Trophoblast cell (in vitro differentiated cells and primary cell): ENCODE measurements at regions not wholly inside any gene's neighbourhood (a gene's known extent, or its start where the extent isn't known, plus 50 kb on each side); places are given as distances from the start of the nearest gene placed in this dataset.
"Not testable (repeated sequence)": the region's sequence is repeated elsewhere in the genome, so short reads cannot be mapped to it uniquely, and the experiment has no call there.

ENCODE experiments used
- DNase-seq, 2 donors: peaks; one replicate each; pipeline ENCODE4 v3.0.0-alpha.2; 2016
- H2AFZ ChIP-seq: 2 replicates; pipeline ENCODE4 v1.6.1; 2013; ENCODE audit warnings: low read length, moderate library complexity, mild to moderate bottlenecking; ENCODE audit not compliant: insufficient read depth, poor library complexity
- H2AK5ac ChIP-seq: 2 replicates; pipeline ENCODE4 v1.6.1; 2013; ENCODE audit warnings: mild to moderate bottlenecking, low read length
- H2BK120ac ChIP-seq: 2 replicates; pipeline ENCODE4 v1.6.1; 2013; ENCODE audit warnings: low read length, mild to moderate bottlenecking, moderate library complexity; ENCODE audit not compliant: insufficient read depth, poor library complexity
- H2BK12ac ChIP-seq: 2 replicates; pipeline ENCODE4 v1.6.1; 2013; ENCODE audit warnings: mild to moderate bottlenecking, low read length, moderate library complexity
- H2BK5ac ChIP-seq: 2 replicates; pipeline ENCODE4 v1.6.1; 2013; ENCODE audit warnings: low read length, low read depth, moderate library complexity, mild to moderate bottlenecking; ENCODE audit not compliant: poor library complexity
- H3K14ac ChIP-seq: 2 replicates; pipeline ENCODE4 v1.6.1; 2013; ENCODE audit warnings: mild to moderate bottlenecking, low read length
- H3K18ac ChIP-seq: 2 replicates; pipeline ENCODE4 v1.6.1; 2013; ENCODE audit warnings: mild to moderate bottlenecking, low read length
- H3K23ac ChIP-seq: 2 replicates; pipeline ENCODE4 v1.6.1; 2013; ENCODE audit warnings: low read length
- H3K27ac ChIP-seq: 2 replicates; pipeline ENCODE4 v1.5.1; 2013; ENCODE audit warnings: low read depth, mild to moderate bottlenecking, inconsistent platforms, low read length, moderate library complexity
- H3K27me3 ChIP-seq: 2 replicates; pipeline ENCODE4 v1.6.1; 2013; ENCODE audit warnings: inconsistent platforms, mild to moderate bottlenecking, low read length, moderate library complexity; ENCODE audit not compliant: insufficient read depth
- H3K36me3 ChIP-seq, 2 experiments: 1 replicate in 1 of 2; 2 replicates in 1 of 2; pipeline ENCODE4 v1.6.1; 2013; ENCODE audit warnings: low read length in 2 of 2, mild to moderate bottlenecking in 2 of 2, moderate library complexity in 1 of 2; ENCODE audit not compliant: insufficient read depth in 2 of 2, control insufficient read depth in 1 of 2
- H3K4ac ChIP-seq: 2 replicates; pipeline ENCODE4 v1.6.1; 2013; ENCODE audit warnings: low read depth, mild to moderate bottlenecking, low read length, moderate library complexity
- H3K4me1 ChIP-seq, 2 experiments: 1 replicate in 1 of 2; 2 replicates in 1 of 2; pipeline ENCODE4 v1.6.1; 2013; ENCODE audit warnings: low read length in 2 of 2, mild to moderate bottlenecking in 2 of 2, moderate library complexity in 1 of 2; ENCODE audit not compliant: insufficient read depth in 2 of 2, control insufficient read depth in 1 of 2
- H3K4me2 ChIP-seq: 2 replicates; pipeline ENCODE4 v1.6.1; 2013; ENCODE audit warnings: inconsistent platforms, mild to moderate bottlenecking, low read length, moderate library complexity
- H3K4me3 ChIP-seq: 2 replicates; pipeline ENCODE4 v1.5.1; 2013; ENCODE audit warnings: mild to moderate bottlenecking, low read depth, low read length, inconsistent platforms
- H3K79me1 ChIP-seq: one replicate; pipeline ENCODE4 v1.6.1; 2013; ENCODE audit warnings: low read length
- H3K79me2 ChIP-seq: 2 replicates; pipeline ENCODE4 v1.6.1; 2013; ENCODE audit warnings: low read length, mild to moderate bottlenecking; ENCODE audit not compliant: control insufficient read depth, insufficient read depth, poor library complexity
- H3K9ac ChIP-seq: 2 replicates; pipeline ENCODE4 v1.6.1; 2013; ENCODE audit warnings: mild to moderate bottlenecking, low read length
- H3K9me3 ChIP-seq: 2 replicates; pipeline ENCODE4 v1.6.1; 2013; ENCODE audit warnings: low read depth, mild to moderate bottlenecking, control low read depth, inconsistent platforms, low read length; ENCODE audit not compliant: insufficient read depth
- H4K12ac ChIP-seq: 2 replicates; pipeline ENCODE4 v1.6.1; 2013; ENCODE audit warnings: low read depth, mild to moderate bottlenecking, low read length, moderate library complexity
- H4K8ac ChIP-seq: 2 replicates; pipeline ENCODE4 v1.6.1; 2013; ENCODE audit warnings: low read depth, mild to moderate bottlenecking, low read length, moderate library complexity
- H4K91ac ChIP-seq: one replicate; pipeline ENCODE4 v1.6.1; 2013; ENCODE audit warnings: low read depth, mild to moderate bottlenecking, low read length, moderate library complexity
- WGBS: extraction: QIAGEN DNeasy Blood & Tissue Kit; methylation state at CpG from one replicate; pipeline ENCODE4 v1.1.7; 2013; ENCODE audit warnings: missing lambda C conversion rate; ENCODE audit not compliant: insufficient read length, insufficient coverage; ENCODE audit errors: extremely low coverage; 5-methylcytosine and 5-hydroxymethylcytosine counted together

GRCh38 chr2:122808286-122808969, 1053.0 kb downstream of the TSN start:
- H3K9me3 ChIP-seq = no peaks in the 10 kb centered on the region
- no peak overlapping the region for H3K4me3 ChIP-seq
- WGBS = no CpG with 5 or more reads among the region's 4 CpGs
- H2BK12ac ChIP-seq = no peak overlapping the region
- H3K9ac ChIP-seq = no peak overlapping the region
- no peak overlapping the region for H3K23ac ChIP-seq
- no peak overlapping the region for H3K27ac ChIP-seq
- H4K91ac ChIP-seq = no peak overlapping the region
- no peak overlapping the region for H2AFZ ChIP-seq
- no peak overlapping the region for H3K4ac ChIP-seq
- H3K18ac ChIP-seq = no peak overlapping the region
- H3K79me2 ChIP-seq = no peaks in the 10 kb centered on the region
- no peaks in the 10 kb centered on the region for H3K27me3 ChIP-seq
- no peak overlapping the region for H3K14ac ChIP-seq
- no peak overlapping the region for H2BK120ac ChIP-seq
- no peaks in the 10 kb centered on the region for H3K4me1 ChIP-seq
- H3K36me3 ChIP-seq = no peaks in the 10 kb centered on the region
- no peak for DNase-seq
- no peak overlapping the region for H2BK5ac ChIP-seq
- H3K79me1 ChIP-seq = no peaks in the 10 kb centered on the region
- no peak overlapping the region for H3K4me2 ChIP-seq
- H4K12ac ChIP-seq = no peak overlapping the region
- H2AK5ac ChIP-seq = no peak overlapping the region
- no peak overlapping the region for H4K8ac ChIP-seq

GRCh38 chr2:122812214-122812613, 1056.8 kb downstream of the TSN start:
- not testable (repeated sequence) for H2BK5ac ChIP-seq, H2BK120ac ChIP-seq, DNase-seq, H3K27ac ChIP-seq, H3K4me2 ChIP-seq, H3K27me3 ChIP-seq, H2AK5ac ChIP-seq, H3K23ac ChIP-seq, H4K8ac ChIP-seq, H4K12ac ChIP-seq, H2BK12ac ChIP-seq, H3K4me3 ChIP-seq, H3K9me3 ChIP-seq, H2AFZ ChIP-seq, H3K36me3 ChIP-seq, H3K4ac ChIP-seq, H3K14ac ChIP-seq, H3K4me1 ChIP-seq, H3K9ac ChIP-seq, H3K18ac ChIP-seq, H3K79me1 ChIP-seq, H3K79me2 ChIP-seq, H4K91ac ChIP-seq
- WGBS = no CpG with 5 or more reads among the region's 4 CpGs

- no peaks in the 10 kb centered on the region for H3K9me3 ChIP-seq
- WGBS = no CpG with 5 or more reads among the region's 1 CpG
- no peak overlapping the region for H3K18ac ChIP-seq
- no peak overlapping the region for H3K4me3 ChIP-seq
- no peak overlapping the region for H3K14ac ChIP-seq
- no peak for DNase-seq
- H4K91ac ChIP-seq = no peak overlapping the region
- H4K12ac ChIP-seq = no peak overlapping the region
- H3K9ac ChIP-seq = no peak overlapping the region
- H3K4ac ChIP-seq = no peak overlapping the region
- H2AK5ac ChIP-seq = no peak overlapping the region
- no peaks in the 10 kb centered on the region for H3K4me1 ChIP-seq
- H3K4me2 ChIP-seq = no peak overlapping the region
- no peaks in the 10 kb centered on the region for H3K79me1 ChIP-seq
- H2AFZ ChIP-seq = no peak overlapping the region
- no peak overlapping the region for H2BK12ac ChIP-seq
- no peak overlapping the region for H3K27ac ChIP-seq
- H3K23ac ChIP-seq = no peak overlapping the region
- no peak overlapping the region for H4K8ac ChIP-seq
- H3K79me2 ChIP-seq = no peaks in the 10 kb centered on the region
- H3K36me3 ChIP-seq = no peaks in the 10 kb centered on the region
- no peaks in the 10 kb centered on the region for H3K27me3 ChIP-seq
- H2BK120ac ChIP-seq = no peak overlapping the region
- no peak overlapping the region for H2BK5ac ChIP-seq
Measured at GRCh38 chr2:122815120-122815519, 1059.7 kb downstream of the TSN start.

- Histone ChIP-seq H3K79me2 (no peaks in the 10 kb centered on the region), H3K23ac (no peak overlapping the region)
- no CpG with 5 or more reads among the region's 3 CpGs for WGBS
Measured at GRCh38 chr2:122816803-122817202, 1061.4 kb downstream of the TSN start.

More at GRCh38 chr2:122816803-122817202, 1061.4 kb downstream of the TSN start:
- DNase-seq = no peak
- Histone ChIP-seq H3K4me2 (no peak overlapping the region), H4K12ac (no peak overlapping the region), H3K79me1 (no peaks in the 10 kb centered on the region), H2BK12ac (no peak overlapping the region), H2BK120ac (no peak overlapping the region), H3K4me3 (no peak overlapping the region), H3K9ac (peak overlapping the region; percentile 41), H3K14ac (no peak overlapping the region), H3K27ac (no peak overlapping the region), H3K18ac (no peak overlapping the region), H3K4me1 (no peaks in the 10 kb centered on the region), H3K4ac (no peak overlapping the region), H3K36me3 (no peaks in the 10 kb centered on the region), H2AK5ac (no peak overlapping the region), H4K8ac (no peak overlapping the region), H3K27me3 (no peaks in the 10 kb centered on the region), H2AFZ (no peak overlapping the region), H4K91ac (no peak overlapping the region), H3K9me3 (no peaks in the 10 kb centered on the region), H2BK5ac (no peak overlapping the region)
